ENCODE measurements at regions not wholly inside any gene's neighbourhood (a gene's known extent, or its start where the extent isn't known, plus 50 kb on each side); places are given as distances from the start of the nearest gene placed in this dataset.
A peak's percentile ranks its signal among the peaks of the same experiment; 100 is the strongest.
"Not testable (repeated sequence)": the region's sequence is repeated elsewhere in the genome, so short reads cannot be mapped to it uniquely, and the experiment has no call there.

- H3K14ac ChIP-seq (ENCODE audit: low read length in 2 of 2) = no peak overlapping the region
- H3K27me3 ChIP-seq (ENCODE audit: control insufficient read depth in 1 of 2, insufficient read depth in 1 of 2, low read length in 2 of 2) = peaks cover 5 to 34% of the 10 kb centered on the region in 2 experiments
- no peak overlapping the region for H3K23ac ChIP-seq (ENCODE audit: low read length in 2 of 2)
- H3K27ac ChIP-seq (ENCODE audit: low read length, poor library complexity, severe bottlenecking) = no peak overlapping the region
- no peak for DNase-seq
- no peak overlapping the region for H3K4me2 ChIP-seq (ENCODE audit: low read length, poor library complexity, severe bottlenecking)
- peak overlapping the region in 1 of 2 experiments; percentile 62 for H3K4me3 ChIP-seq (ENCODE audit: insufficient read depth in 1 of 2, low read depth in 1 of 2, low read length in 2 of 2)
- H2BK12ac ChIP-seq (ENCODE audit: low read length in 2 of 2) = no peak overlapping the region
- no peak overlapping the region for H2AFZ ChIP-seq (ENCODE audit: low read depth, low read length)
- no peak overlapping the region for H4K8ac ChIP-seq (ENCODE audit: low read length)
- H3K4ac ChIP-seq (ENCODE audit: low read depth in 1 of 2, low read length in 2 of 2) = no peak overlapping the region
- no peak overlapping the region for H4K91ac ChIP-seq (ENCODE audit: low read length)
- H3K79me1 ChIP-seq (replicated peaks; ENCODE audit: low read length, poor library complexity, severe bottlenecking) = no peaks in the 10 kb centered on the region
- H2BK120ac ChIP-seq (ENCODE audit: low read depth, low read length) = no peak overlapping the region
- H2AK5ac ChIP-seq (ENCODE audit: low read length, severe bottlenecking) = no peak overlapping the region
- H2BK15ac ChIP-seq (ENCODE audit: low read depth, poor library complexity, severe bottlenecking) = no peak overlapping the region
- H2BK5ac ChIP-seq (ENCODE audit: low read depth, low read length, poor library complexity, severe bottlenecking) = no peak overlapping the region
- peaks cover 11% of the 10 kb centered on the region for H3K9me3 ChIP-seq (ENCODE audit: control insufficient read depth, low read length)
- WGBS = 19% methylated on average over 2 of the region's 4 CpGs
- H3K9ac ChIP-seq (ENCODE audit: low read length) = no peak overlapping the region
- H3K4me1 ChIP-seq (ENCODE audit: control insufficient read depth, insufficient read depth, low read depth, low read length) = no peaks in the 10 kb centered on the region
- no peak overlapping the region for H3K18ac ChIP-seq (ENCODE audit: low read depth in 1 of 2, low read length in 2 of 2)
- no peaks in the 10 kb centered on the region for H3K36me3 ChIP-seq (ENCODE audit: control insufficient read depth in 1 of 2, insufficient read depth in 2 of 2, low read depth in 1 of 2, low read length in 2 of 2)
Measured at GRCh38 chr10:128187788-128188185, 61.6 kb upstream of the MKI67 start.

DNA sequence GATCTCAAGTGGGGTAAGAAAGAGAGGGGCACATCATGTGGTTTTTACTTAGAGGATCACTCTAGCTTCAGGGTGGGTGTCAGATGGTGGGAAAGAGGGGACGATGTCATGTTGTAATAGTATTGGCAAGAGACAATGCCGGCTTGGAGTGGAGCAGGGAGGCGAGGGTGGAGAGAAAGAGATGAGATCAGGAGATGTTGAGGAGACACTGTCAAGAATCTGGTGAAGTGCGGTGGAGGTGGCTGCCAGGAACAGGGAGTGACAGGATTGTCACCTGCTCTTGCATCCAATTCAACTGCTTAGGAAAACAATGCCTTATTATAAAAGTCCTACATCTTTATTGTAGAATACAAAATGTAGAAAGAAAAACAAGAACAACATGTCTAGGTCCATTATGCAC lies 63.0 kb upstream of the MKI67 start:
- WGBS = 75% methylated on average over 3 of the region's 4 CpGs
- H2BK5ac ChIP-seq (ENCODE audit: low read depth, low read length, poor library complexity, severe bottlenecking) = no peak overlapping the region
- no peak overlapping the region for H3K4me3 ChIP-seq (ENCODE audit: insufficient read depth in 1 of 2, low read depth in 1 of 2, low read length in 2 of 2)
- no peak overlapping the region for H2AK5ac ChIP-seq (ENCODE audit: low read length, severe bottlenecking)
- no peak overlapping the region for H3K9ac ChIP-seq (ENCODE audit: low read length)
- H2AFZ ChIP-seq (ENCODE audit: low read depth, low read length) = no peak overlapping the region
- H3K18ac ChIP-seq (ENCODE audit: low read depth in 1 of 2, low read length in 2 of 2) = no peak overlapping the region
- H3K4ac ChIP-seq (ENCODE audit: low read depth in 1 of 2, low read length in 2 of 2) = no peak overlapping the region
- H3K27me3 ChIP-seq (ENCODE audit: control insufficient read depth in 1 of 2, insufficient read depth in 1 of 2, low read length in 2 of 2) = peaks cover 5 to 34% of the 10 kb centered on the region in 2 experiments
- H2BK12ac ChIP-seq (ENCODE audit: low read length in 2 of 2) = no peak overlapping the region
- no peak overlapping the region for H3K23ac ChIP-seq (ENCODE audit: low read length in 2 of 2)
- H4K91ac ChIP-seq (ENCODE audit: low read length) = no peak overlapping the region
- H4K8ac ChIP-seq (ENCODE audit: low read length) = no peak overlapping the region
- DNase-seq = no peak
- no peak overlapping the region for H2BK120ac ChIP-seq (ENCODE audit: low read depth, low read length)
- no peak overlapping the region for H3K27ac ChIP-seq (ENCODE audit: low read length, poor library complexity, severe bottlenecking)
- H3K36me3 ChIP-seq (ENCODE audit: control insufficient read depth in 1 of 2, insufficient read depth in 2 of 2, low read depth in 1 of 2, low read length in 2 of 2) = no peaks in the 10 kb centered on the region
- H3K4me2 ChIP-seq (ENCODE audit: low read length, poor library complexity, severe bottlenecking) = no peak overlapping the region
- H3K79me1 ChIP-seq (replicated peaks; ENCODE audit: low read length, poor library complexity, severe bottlenecking) = no peaks in the 10 kb centered on the region
- no peak overlapping the region for H3K14ac ChIP-seq (ENCODE audit: low read length in 2 of 2)
- no peaks in the 10 kb centered on the region for H3K4me1 ChIP-seq (ENCODE audit: control insufficient read depth, insufficient read depth, low read depth, low read length)
- no peaks in the 10 kb centered on the region for H3K9me3 ChIP-seq (ENCODE audit: control insufficient read depth, low read length)
- H2BK15ac ChIP-seq (ENCODE audit: low read depth, poor library complexity, severe bottlenecking) = no peak overlapping the region

DNA sequence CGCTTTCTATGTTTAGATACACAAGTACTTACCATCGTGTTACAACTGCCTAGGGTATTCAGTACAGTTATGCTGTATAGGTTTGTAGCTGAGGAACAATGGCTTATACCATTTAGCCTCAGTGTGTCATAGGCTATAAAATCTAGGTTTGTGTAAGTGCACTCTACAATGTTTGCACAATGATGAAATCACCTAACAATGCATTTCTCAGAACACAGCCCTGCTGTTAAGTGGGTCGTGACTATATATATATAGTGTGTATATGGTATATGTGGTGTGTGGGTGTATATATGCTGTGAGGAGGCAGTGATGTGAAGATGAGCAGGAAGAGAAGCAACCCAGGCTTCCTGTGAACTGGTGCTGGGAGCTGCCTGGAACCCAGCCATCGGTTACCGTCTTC lies 65.6 kb upstream of the MKI67 start:
- peaks cover 0 to 23% of the 10 kb centered on the region in 2 experiments for H3K27me3 ChIP-seq (ENCODE audit: control insufficient read depth in 1 of 2, insufficient read depth in 1 of 2, low read length in 2 of 2)
- H2AFZ ChIP-seq (ENCODE audit: low read depth, low read length) = no peak overlapping the region
- H4K8ac ChIP-seq (ENCODE audit: low read length) = no peak overlapping the region
- no peak overlapping the region for H2BK15ac ChIP-seq (ENCODE audit: low read depth, poor library complexity, severe bottlenecking)
- H2AK5ac ChIP-seq (ENCODE audit: low read length, severe bottlenecking) = no peak overlapping the region
- H3K4me3 ChIP-seq (ENCODE audit: insufficient read depth in 1 of 2, low read depth in 1 of 2, low read length in 2 of 2) = no peak overlapping the region
- H3K36me3 ChIP-seq (ENCODE audit: control insufficient read depth in 1 of 2, insufficient read depth in 2 of 2, low read depth in 1 of 2, low read length in 2 of 2) = no peaks in the 10 kb centered on the region
- DNase-seq = no peak
- H3K18ac ChIP-seq (ENCODE audit: low read depth in 1 of 2, low read length in 2 of 2) = no peak overlapping the region
- H3K4me2 ChIP-seq (ENCODE audit: low read length, poor library complexity, severe bottlenecking) = no peak overlapping the region
- H4K91ac ChIP-seq (ENCODE audit: low read length) = no peak overlapping the region
- no peaks in the 10 kb centered on the region for H3K9me3 ChIP-seq (ENCODE audit: control insufficient read depth, low read length)
- no peak overlapping the region for H3K4ac ChIP-seq (ENCODE audit: low read depth in 1 of 2, low read length in 2 of 2)
- H3K79me1 ChIP-seq (replicated peaks; ENCODE audit: low read length, poor library complexity, severe bottlenecking) = no peaks in the 10 kb centered on the region
- 85% methylated on average over 5 of the region's 5 CpGs for WGBS
- no peak overlapping the region for H3K27ac ChIP-seq (ENCODE audit: low read length, poor library complexity, severe bottlenecking)
- no peak overlapping the region for H3K23ac ChIP-seq (ENCODE audit: low read length in 2 of 2)
- H2BK120ac ChIP-seq (ENCODE audit: low read depth, low read length) = no peak overlapping the region
- H3K14ac ChIP-seq (ENCODE audit: low read length in 2 of 2) = no peak overlapping the region
- no peak overlapping the region for H2BK5ac ChIP-seq (ENCODE audit: low read depth, low read length, poor library complexity, severe bottlenecking)
- H3K9ac ChIP-seq (ENCODE audit: low read length) = no peak overlapping the region
- no peak overlapping the region for H2BK12ac ChIP-seq (ENCODE audit: low read length in 2 of 2)
- H3K4me1 ChIP-seq (ENCODE audit: control insufficient read depth, insufficient read depth, low read depth, low read length) = no peaks in the 10 kb centered on the region

GRCh38 chr10:128201826-128202225 lies 75.6 kb upstream of the MKI67 start:
- not testable (repeated sequence) for H3K4ac ChIP-seq (ENCODE audit: low read depth in 1 of 2, low read length in 2 of 2); H3K14ac ChIP-seq (ENCODE audit: low read length in 2 of 2); H3K18ac ChIP-seq (ENCODE audit: low read depth in 1 of 2, low read length in 2 of 2); H3K9ac ChIP-seq (ENCODE audit: low read length); H2AFZ ChIP-seq (ENCODE audit: low read depth, low read length); H2BK12ac ChIP-seq (ENCODE audit: low read length in 2 of 2); H3K23ac ChIP-seq (ENCODE audit: low read length in 2 of 2); H2BK5ac ChIP-seq (ENCODE audit: low read depth, low read length, poor library complexity, severe bottlenecking); H2BK15ac ChIP-seq (ENCODE audit: low read depth, poor library complexity, severe bottlenecking); H4K8ac ChIP-seq (ENCODE audit: low read length); H4K91ac ChIP-seq (ENCODE audit: low read length); H3K79me1 ChIP-seq (replicated peaks; ENCODE audit: low read length, poor library complexity, severe bottlenecking); H3K36me3 ChIP-seq (ENCODE audit: control insufficient read depth in 1 of 2, insufficient read depth in 2 of 2, low read depth in 1 of 2, low read length in 2 of 2); H3K27ac ChIP-seq (ENCODE audit: low read length, poor library complexity, severe bottlenecking); H3K4me3 ChIP-seq (ENCODE audit: insufficient read depth in 1 of 2, low read depth in 1 of 2, low read length in 2 of 2); H2AK5ac ChIP-seq (ENCODE audit: low read length, severe bottlenecking); H3K4me1 ChIP-seq (ENCODE audit: control insufficient read depth, insufficient read depth, low read depth, low read length); H2BK120ac ChIP-seq (ENCODE audit: low read depth, low read length); H3K9me3 ChIP-seq (ENCODE audit: control insufficient read depth, low read length); DNase-seq; H3K4me2 ChIP-seq (ENCODE audit: low read length, poor library complexity, severe bottlenecking)
- WGBS = 84% methylated on average over 2 of the region's 2 CpGs
- H3K27me3 ChIP-seq (ENCODE audit: control insufficient read depth in 1 of 2, insufficient read depth in 1 of 2, low read length in 2 of 2) = peaks cover 0 to 11% of the 10 kb centered on the region in 2 experiments

Measured in mesenchymal stem cell (in vitro differentiated cells and primary cell).